ENCODE measurements at regions not wholly inside any gene's neighbourhood (a gene's known extent, or its start where the extent isn't known, plus 50 kb on each side); places are given as distances from the start of the nearest gene placed in this dataset.
A peak's percentile ranks its signal among the peaks of the same experiment; 100 is the strongest.

DNA sequence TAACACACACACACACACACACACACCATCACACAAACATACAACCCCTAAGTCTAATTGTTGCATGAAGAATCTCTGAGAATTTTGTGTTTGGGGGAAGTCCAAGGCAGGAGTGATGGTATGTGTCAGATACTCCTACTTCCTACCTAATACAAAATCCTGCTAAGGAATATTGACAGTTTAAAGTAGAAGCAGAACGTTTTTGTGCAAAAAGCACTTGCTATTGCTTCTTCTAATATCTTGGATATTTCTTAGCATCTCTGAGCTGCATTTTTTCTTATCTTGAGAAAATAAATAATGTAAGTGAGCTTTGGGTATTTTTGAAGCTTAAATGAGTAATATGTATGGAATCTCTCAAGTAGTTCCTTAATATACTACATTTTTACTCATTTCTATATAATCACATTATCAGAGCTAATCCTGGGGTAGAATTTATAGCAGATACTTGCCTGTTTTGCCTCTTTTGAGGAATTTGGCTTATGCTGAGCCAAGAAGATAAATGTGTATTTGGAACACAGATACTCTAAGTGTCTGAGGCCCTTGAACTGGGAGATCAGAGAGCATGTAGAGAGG is 212.3 kb downstream of the DKK1 start:
- peak; percentile 38 for DNase-seq
- no peak overlapping the region for H2AK5ac ChIP-seq (ENCODE audit: low read length, severe bottlenecking)
- H4K91ac ChIP-seq (ENCODE audit: low read length), result no peak overlapping the region
- no peaks in the 10 kb centered on the region for H3K36me3 ChIP-seq (ENCODE audit: control insufficient read depth in 1 of 2, insufficient read depth in 2 of 2, low read depth in 1 of 2, low read length in 2 of 2)
- H2AFZ ChIP-seq (ENCODE audit: low read depth, low read length), result no peak overlapping the region
- WGBS, result no CpG with 5 or more reads among the region's 1 CpG
- H2BK12ac ChIP-seq (ENCODE audit: low read length in 2 of 2), result no peak overlapping the region
- no peaks in the 10 kb centered on the region for H3K27me3 ChIP-seq (ENCODE audit: control insufficient read depth in 1 of 2, insufficient read depth in 1 of 2, low read length in 2 of 2)
- peak overlapping the region; percentile 25 for H3K9ac ChIP-seq (ENCODE audit: low read length)
- H3K9me3 ChIP-seq (ENCODE audit: control insufficient read depth, low read length), result no peaks in the 10 kb centered on the region
- H3K4me2 ChIP-seq (ENCODE audit: low read length, poor library complexity, severe bottlenecking), result no peak overlapping the region
- H3K14ac ChIP-seq (ENCODE audit: low read length in 2 of 2), result no peak overlapping the region
- H2BK120ac ChIP-seq (ENCODE audit: low read depth, low read length), result no peak overlapping the region
- H3K4me3 ChIP-seq (ENCODE audit: insufficient read depth in 1 of 2, low read depth in 1 of 2, low read length in 2 of 2), result no peak overlapping the region
- no peaks in the 10 kb centered on the region for H3K79me1 ChIP-seq (replicated peaks; ENCODE audit: low read length, poor library complexity, severe bottlenecking)
- H2BK5ac ChIP-seq (ENCODE audit: low read depth, low read length, poor library complexity, severe bottlenecking), result no peak overlapping the region
- no peak overlapping the region for H3K4ac ChIP-seq (ENCODE audit: low read depth in 1 of 2, low read length in 2 of 2)
- H4K8ac ChIP-seq (ENCODE audit: low read length), result no peak overlapping the region
- no peak overlapping the region for H3K23ac ChIP-seq (ENCODE audit: low read length in 2 of 2)
- no peak overlapping the region for H2BK15ac ChIP-seq (ENCODE audit: low read depth, poor library complexity, severe bottlenecking)
- no peaks in the 10 kb centered on the region for H3K4me1 ChIP-seq (ENCODE audit: control insufficient read depth, insufficient read depth, low read depth, low read length)
- no peak overlapping the region for H3K27ac ChIP-seq (ENCODE audit: low read length, poor library complexity, severe bottlenecking)
- no peak overlapping the region for H3K18ac ChIP-seq (ENCODE audit: low read depth in 1 of 2, low read length in 2 of 2)

DNA sequence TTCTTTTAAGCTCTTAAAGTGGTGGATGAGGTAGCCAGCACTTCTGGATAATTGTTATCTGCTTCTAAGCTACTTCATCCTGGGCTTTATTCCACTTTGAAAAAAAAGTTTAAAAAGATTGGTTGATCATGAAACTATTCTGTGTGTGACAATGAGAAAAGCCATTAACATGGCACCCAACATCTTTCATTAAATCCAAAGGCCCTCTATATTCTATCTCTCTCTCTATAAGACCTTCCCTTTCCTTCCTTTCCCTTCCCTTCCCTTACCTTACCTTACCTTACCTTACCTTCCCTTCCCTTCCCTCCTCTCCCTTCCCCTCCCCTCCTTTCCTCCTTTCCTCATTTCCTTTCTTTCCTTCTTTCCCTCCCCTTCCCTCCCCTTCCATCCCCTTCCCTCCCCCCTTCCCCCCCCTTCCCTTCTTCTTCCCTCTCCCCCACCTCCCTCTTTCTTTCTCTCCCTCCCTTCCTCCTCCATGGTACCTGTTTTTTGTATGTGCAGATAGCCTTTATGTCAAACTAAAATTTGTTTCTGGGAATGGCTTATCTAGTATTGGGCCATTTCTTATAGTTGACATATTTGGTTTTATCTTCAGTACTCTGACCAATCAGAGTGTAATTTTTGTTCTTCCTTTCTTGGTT is 218.7 kb downstream of the DKK1 start:
- Histone ChIP-seq H3K36me3 (ENCODE audit: control insufficient read depth in 1 of 2, insufficient read depth in 2 of 2, low read depth in 1 of 2, low read length in 2 of 2) (no peaks in the 10 kb centered on the region), H3K27ac (ENCODE audit: low read length, poor library complexity, severe bottlenecking) (no peak overlapping the region), H3K23ac (ENCODE audit: low read length in 2 of 2) (no peak overlapping the region), H2AK5ac (ENCODE audit: low read length, severe bottlenecking) (no peak overlapping the region), H3K4me1 (ENCODE audit: control insufficient read depth, insufficient read depth, low read depth, low read length) (no peaks in the 10 kb centered on the region), H2BK12ac (ENCODE audit: low read length in 2 of 2) (no peak overlapping the region), H3K9me3 (ENCODE audit: control insufficient read depth, low read length) (no peaks in the 10 kb centered on the region), H3K27me3 (ENCODE audit: control insufficient read depth in 1 of 2, insufficient read depth in 1 of 2, low read length in 2 of 2) (no peaks in the 10 kb centered on the region), H3K4me2 (ENCODE audit: low read length, poor library complexity, severe bottlenecking) (no peak overlapping the region), H3K9ac (ENCODE audit: low read length) (no peak overlapping the region), H2AFZ (ENCODE audit: low read depth, low read length) (no peak overlapping the region), H2BK5ac (ENCODE audit: low read depth, low read length, poor library complexity, severe bottlenecking) (no peak overlapping the region), H3K4ac (ENCODE audit: low read depth in 1 of 2, low read length in 2 of 2) (no peak overlapping the region), H4K8ac (ENCODE audit: low read length) (no peak overlapping the region), H3K79me1 (replicated peaks; ENCODE audit: low read length, poor library complexity, severe bottlenecking) (no peaks in the 10 kb centered on the region), H2BK120ac (ENCODE audit: low read depth, low read length) (no peak overlapping the region), H4K91ac (ENCODE audit: low read length) (no peak overlapping the region), H3K14ac (ENCODE audit: low read length in 2 of 2) (no peak overlapping the region), H3K18ac (ENCODE audit: low read depth in 1 of 2, low read length in 2 of 2) (no peak overlapping the region), H3K4me3 (ENCODE audit: insufficient read depth in 1 of 2, low read depth in 1 of 2, low read length in 2 of 2) (no peak overlapping the region), H2BK15ac (ENCODE audit: low read depth, poor library complexity, severe bottlenecking) (no peak overlapping the region)
- DNase-seq, result no peak

DNA sequence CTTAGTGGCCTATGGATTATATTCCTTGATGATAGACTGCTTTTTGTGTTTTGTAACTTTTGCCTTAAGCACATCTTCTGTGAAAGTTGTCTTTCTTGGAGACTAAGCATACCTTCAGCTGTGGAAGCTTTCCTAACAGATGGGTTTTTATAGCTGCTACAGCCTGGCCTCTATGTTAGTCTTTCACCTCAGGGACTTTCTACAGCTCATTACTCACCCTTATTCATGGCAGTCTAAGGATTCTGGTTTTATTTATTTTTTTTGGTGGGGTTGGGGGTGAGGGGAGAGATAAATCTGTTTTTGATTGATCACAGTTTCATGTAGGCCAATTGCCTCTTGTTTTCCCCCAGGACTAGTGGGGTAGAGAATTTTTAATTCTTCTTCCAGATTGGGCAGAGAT is 219.9 kb downstream of the DKK1 start:
- no peak overlapping the region for H2BK15ac ChIP-seq (ENCODE audit: low read depth, poor library complexity, severe bottlenecking)
- no peak overlapping the region for H3K9ac ChIP-seq (ENCODE audit: low read length)
- H3K4me3 ChIP-seq (ENCODE audit: insufficient read depth in 1 of 2, low read depth in 1 of 2, low read length in 2 of 2), result no peak overlapping the region
- no peak overlapping the region for H2BK12ac ChIP-seq (ENCODE audit: low read length in 2 of 2)
- no peak overlapping the region for H2BK5ac ChIP-seq (ENCODE audit: low read depth, low read length, poor library complexity, severe bottlenecking)
- no peak overlapping the region for H3K14ac ChIP-seq (ENCODE audit: low read length in 2 of 2)
- H4K91ac ChIP-seq (ENCODE audit: low read length), result no peak overlapping the region
- H3K18ac ChIP-seq (ENCODE audit: low read depth in 1 of 2, low read length in 2 of 2), result no peak overlapping the region
- no peak overlapping the region for H4K8ac ChIP-seq (ENCODE audit: low read length)
- no peak overlapping the region for H2AK5ac ChIP-seq (ENCODE audit: low read length, severe bottlenecking)
- no peaks in the 10 kb centered on the region for H3K79me1 ChIP-seq (replicated peaks; ENCODE audit: low read length, poor library complexity, severe bottlenecking)
- H2AFZ ChIP-seq (ENCODE audit: low read depth, low read length), result no peak overlapping the region
- no peaks in the 10 kb centered on the region for H3K9me3 ChIP-seq (ENCODE audit: control insufficient read depth, low read length)
- no peak overlapping the region for H3K4me2 ChIP-seq (ENCODE audit: low read length, poor library complexity, severe bottlenecking)
- H3K4me1 ChIP-seq (ENCODE audit: control insufficient read depth, insufficient read depth, low read depth, low read length), result no peaks in the 10 kb centered on the region
- H3K4ac ChIP-seq (ENCODE audit: low read depth in 1 of 2, low read length in 2 of 2), result no peak overlapping the region
- no peak overlapping the region for H3K23ac ChIP-seq (ENCODE audit: low read length in 2 of 2)
- no peak for DNase-seq
- no peaks in the 10 kb centered on the region for H3K27me3 ChIP-seq (ENCODE audit: control insufficient read depth in 1 of 2, insufficient read depth in 1 of 2, low read length in 2 of 2)
- no peaks in the 10 kb centered on the region for H3K36me3 ChIP-seq (ENCODE audit: control insufficient read depth in 1 of 2, insufficient read depth in 2 of 2, low read depth in 1 of 2, low read length in 2 of 2)
- H2BK120ac ChIP-seq (ENCODE audit: low read depth, low read length), result no peak overlapping the region
- H3K27ac ChIP-seq (ENCODE audit: low read length, poor library complexity, severe bottlenecking), result no peak overlapping the region

DNA sequence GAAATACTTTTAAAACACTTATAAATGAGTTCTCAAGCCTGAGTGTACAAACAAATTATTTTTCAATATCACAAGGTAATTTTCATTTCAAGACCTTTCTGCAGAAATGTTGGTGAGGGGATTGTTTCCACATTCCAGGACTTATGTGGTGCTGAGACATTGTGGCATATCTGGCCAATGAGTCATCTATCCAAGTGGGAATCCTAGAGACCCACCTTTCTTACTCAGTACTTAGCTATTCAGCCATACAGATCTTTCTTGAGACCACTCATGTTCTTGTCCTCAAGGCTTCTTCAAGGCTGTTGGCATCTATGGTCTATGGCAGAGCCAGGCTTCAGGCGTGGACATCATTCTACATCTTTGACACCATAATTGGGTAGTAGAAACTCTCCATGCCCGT is 225.4 kb downstream of the DKK1 start:
- Histone ChIP-seq H3K27me3 (ENCODE audit: control insufficient read depth in 1 of 2, insufficient read depth in 1 of 2, low read length in 2 of 2) (no peaks in the 10 kb centered on the region), H3K4me2 (ENCODE audit: low read length, poor library complexity, severe bottlenecking) (no peak overlapping the region), H3K18ac (ENCODE audit: low read depth in 1 of 2, low read length in 2 of 2) (peak overlapping the region in 1 of 2 experiments; percentile 28), H3K79me1 (replicated peaks; ENCODE audit: low read length, poor library complexity, severe bottlenecking) (no peaks in the 10 kb centered on the region), H3K9ac (ENCODE audit: low read length) (peak overlapping the region; percentile 41), H2BK12ac (ENCODE audit: low read length in 2 of 2) (no peak overlapping the region), H3K14ac (ENCODE audit: low read length in 2 of 2) (no peak overlapping the region), H3K4me3 (ENCODE audit: insufficient read depth in 1 of 2, low read depth in 1 of 2, low read length in 2 of 2) (no peak overlapping the region), H3K4me1 (ENCODE audit: control insufficient read depth, insufficient read depth, low read depth, low read length) (peaks cover 3% of the 10 kb centered on the region), H2AK5ac (ENCODE audit: low read length, severe bottlenecking) (no peak overlapping the region), H3K36me3 (ENCODE audit: control insufficient read depth in 1 of 2, insufficient read depth in 2 of 2, low read depth in 1 of 2, low read length in 2 of 2) (no peaks in the 10 kb centered on the region), H3K27ac (ENCODE audit: low read length, poor library complexity, severe bottlenecking) (peak overlapping the region; percentile 16), H3K23ac (ENCODE audit: low read length in 2 of 2) (no peak overlapping the region), H4K8ac (ENCODE audit: low read length) (peak overlapping the region; percentile 49), H2BK15ac (ENCODE audit: low read depth, poor library complexity, severe bottlenecking) (no peak overlapping the region), H2BK5ac (ENCODE audit: low read depth, low read length, poor library complexity, severe bottlenecking) (no peak overlapping the region), H3K4ac (ENCODE audit: low read depth in 1 of 2, low read length in 2 of 2) (no peak overlapping the region), H4K91ac (ENCODE audit: low read length) (no peak overlapping the region), H2BK120ac (ENCODE audit: low read depth, low read length) (no peak overlapping the region), H3K9me3 (ENCODE audit: control insufficient read depth, low read length) (no peaks in the 10 kb centered on the region), H2AFZ (ENCODE audit: low read depth, low read length) (no peak overlapping the region)
- WGBS, result 25% methylated on average over 2 of the region's 2 CpGs
- peak; percentile 23 for DNase-seq

All from mesenchymal stem cell (in vitro differentiated cells and primary cell).